ENCODE measurements at regions not wholly inside any gene's neighbourhood (a gene's known extent, or its start where the extent isn't known, plus 50 kb on each side); places are given as distances from the start of the nearest gene placed in this dataset.

DNA sequence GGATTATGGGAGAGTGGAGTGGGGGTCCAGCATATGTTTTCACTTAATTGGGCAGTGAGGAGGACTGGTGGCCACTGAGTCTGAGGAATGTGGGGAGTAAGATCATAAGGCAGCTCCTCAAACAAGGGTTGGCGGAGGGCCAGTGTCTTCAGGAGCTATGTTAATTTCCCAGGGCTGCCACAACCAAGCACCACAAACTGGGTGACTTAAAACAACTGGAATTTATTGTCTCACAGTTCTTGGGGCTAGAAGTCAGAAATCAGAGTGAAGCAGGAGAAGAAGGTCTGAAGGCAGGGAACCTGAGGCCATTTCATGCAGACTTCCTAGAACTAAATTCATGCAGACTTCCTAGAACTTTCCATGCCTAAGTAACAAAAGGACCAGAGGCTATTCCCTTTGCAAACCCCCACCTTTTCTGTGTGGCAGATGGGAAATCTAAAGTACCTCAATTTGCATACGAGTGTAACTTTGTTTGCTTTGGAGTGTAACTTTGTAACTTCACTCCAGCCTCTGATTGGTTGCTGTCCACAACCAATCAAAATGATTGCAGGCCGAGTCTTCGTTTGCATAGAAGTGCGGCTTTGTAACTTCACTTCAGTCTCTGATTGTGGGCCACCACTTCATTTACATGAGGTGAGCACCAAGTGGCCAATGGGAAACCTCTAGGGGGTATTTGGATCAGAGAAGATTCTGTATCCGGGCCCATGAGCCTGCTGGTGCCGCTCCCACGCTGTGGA, 50.5 kb upstream of the ZBED5 start:
- Histone ChIP-seq H3K27me3 (no peaks in the 10 kb centered on the region), H3K9me3 (no peaks in the 10 kb centered on the region), H3K27ac (no peak overlapping the region), H3K36me3 (no peaks in the 10 kb centered on the region), H3K4me3 (no peak overlapping the region), H3K4me1 (peaks cover 0 to 14% (median 2%) of the 10 kb centered on the region in 4 donors)
- intact Hi-C loops (cut with DNase I; ENCODE audit: low total_unique reads) = no loop called here
- TF ChIP-seq, protein P1, sequence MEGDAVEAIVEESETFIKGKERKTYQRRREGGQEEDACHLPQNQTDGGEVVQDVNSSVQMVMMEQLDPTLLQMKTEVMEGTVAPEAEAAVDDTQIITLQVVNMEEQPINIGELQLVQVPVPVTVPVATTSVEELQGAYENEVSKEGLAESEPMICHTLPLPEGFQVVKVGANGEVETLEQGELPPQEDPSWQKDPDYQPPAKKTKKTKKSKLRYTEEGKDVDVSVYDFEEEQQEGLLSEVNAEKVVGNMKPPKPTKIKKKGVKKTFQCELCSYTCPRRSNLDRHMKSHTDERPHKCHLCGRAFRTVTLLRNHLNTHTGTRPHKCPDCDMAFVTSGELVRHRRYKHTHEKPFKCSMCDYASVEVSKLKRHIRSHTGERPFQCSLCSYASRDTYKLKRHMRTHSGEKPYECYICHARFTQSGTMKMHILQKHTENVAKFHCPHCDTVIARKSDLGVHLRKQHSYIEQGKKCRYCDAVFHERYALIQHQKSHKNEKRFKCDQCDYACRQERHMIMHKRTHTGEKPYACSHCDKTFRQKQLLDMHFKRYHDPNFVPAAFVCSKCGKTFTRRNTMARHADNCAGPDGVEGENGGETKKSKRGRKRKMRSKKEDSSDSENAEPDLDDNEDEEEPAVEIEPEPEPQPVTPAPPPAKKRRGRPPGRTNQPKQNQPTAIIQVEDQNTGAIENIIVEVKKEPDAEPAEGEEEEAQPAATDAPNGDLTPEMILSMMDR (IDR thresholded peaks at IDR 0.05) = no peak
- DNase-seq = no peak

Measured in tibial artery (tissue), 4 donors.